Activated CD8-positive, alpha-beta memory T cell treated with anti-CD3 and anti-CD28 coated beads, Interleukin-2, amount 50 U/mL, for 24 hours (primary cell): ENCODE measurements at regions not wholly inside any gene's neighbourhood (a gene's known extent, or its start where the extent isn't known, plus 50 kb on each side); places are given as distances from the start of the nearest gene placed in this dataset.

Source experiments
- DNase-seq: peaks from one replicate; pipeline ENCODE4 v3.0.0-alpha.2; 2020; ENCODE audit errors: extremely low read depth

GRCh38 chr10:21172930-21173801 lies 276.1 kb upstream of the NEBL start:
- DNase-seq = no peak

GRCh38 chr10:21172542-21172929 lies 275.4 kb upstream of the NEBL start:
- no peak for DNase-seq

DNA sequence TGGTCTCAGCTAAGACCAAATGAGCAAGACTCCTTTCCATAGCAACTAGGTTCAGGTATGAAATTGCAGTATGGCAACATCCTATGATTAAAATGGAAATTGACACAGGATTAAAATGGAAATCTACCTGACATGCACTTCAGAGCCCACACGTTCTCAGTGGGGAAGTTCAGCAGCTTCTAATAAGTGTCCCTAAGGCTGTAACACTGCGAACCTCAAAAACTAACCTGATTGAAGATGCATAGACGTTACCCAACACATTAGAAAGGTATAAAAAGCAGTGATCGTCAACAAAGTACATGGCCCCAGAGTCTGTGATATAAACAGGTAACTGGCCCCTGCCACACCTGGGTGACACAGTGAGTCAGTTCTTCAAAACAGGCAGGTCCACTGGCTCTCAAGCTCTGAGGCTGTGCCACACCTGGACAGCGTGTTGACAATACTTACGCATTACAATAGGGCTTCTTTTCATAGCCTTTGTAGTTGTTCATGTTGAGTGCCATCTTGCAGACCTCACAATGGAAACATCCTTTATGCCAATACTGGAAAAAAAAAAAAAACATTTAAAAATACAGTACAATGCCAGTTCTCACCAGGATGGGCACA lies 274.9 kb upstream of the NEBL start:
- no peak for DNase-seq

GRCh38 chr10:21171197-21171935 lies 274.3 kb upstream of the NEBL start:
- DNase-seq = no peak

GRCh38 chr10:21170216-21170615 lies 273.1 kb upstream of the NEBL start:
- no peak for DNase-seq

GRCh38 chr10:21169271-21169670 lies 272.2 kb upstream of the NEBL start:
- DNase-seq = no peak

- DNase-seq = no peak
These were observed 270.3 kb upstream of the NEBL start for GRCh38 chr10:21167288-21168010.

DNA sequence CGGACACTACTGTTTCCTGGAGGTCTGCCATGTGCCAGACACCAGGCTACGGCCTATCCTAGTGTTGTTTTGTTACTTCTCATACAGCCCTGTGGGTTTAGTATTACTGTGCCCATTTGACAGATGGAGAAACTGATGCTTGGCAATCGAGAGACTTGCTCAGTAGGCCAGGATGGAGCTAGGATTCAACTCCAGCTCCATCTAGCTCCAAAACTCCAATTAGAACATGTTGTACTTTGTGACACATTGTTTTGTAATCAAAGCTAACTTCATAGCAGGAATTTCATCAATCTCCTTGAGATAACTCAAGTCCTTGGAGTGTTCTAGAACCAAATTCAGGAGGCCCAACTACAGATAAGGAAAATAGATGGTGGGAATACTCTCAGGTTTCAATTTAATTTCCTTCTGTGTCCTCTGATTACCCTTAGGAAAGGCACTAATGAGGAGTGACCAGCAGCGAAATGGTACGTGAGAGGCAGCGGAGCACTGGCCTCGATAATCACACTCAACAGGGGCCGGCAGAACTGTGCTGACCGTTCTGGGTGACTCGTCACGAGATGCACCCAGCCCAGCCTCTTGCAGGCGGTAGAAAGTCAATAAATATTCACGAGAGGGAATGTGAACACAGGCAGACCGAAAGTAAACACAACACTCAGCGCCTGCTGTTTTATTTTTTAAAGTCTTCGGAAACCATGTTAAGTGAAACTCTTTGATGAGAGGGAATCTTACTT lies 269.6 kb upstream of the NEBL start:
- DNase-seq = no peak

DNA sequence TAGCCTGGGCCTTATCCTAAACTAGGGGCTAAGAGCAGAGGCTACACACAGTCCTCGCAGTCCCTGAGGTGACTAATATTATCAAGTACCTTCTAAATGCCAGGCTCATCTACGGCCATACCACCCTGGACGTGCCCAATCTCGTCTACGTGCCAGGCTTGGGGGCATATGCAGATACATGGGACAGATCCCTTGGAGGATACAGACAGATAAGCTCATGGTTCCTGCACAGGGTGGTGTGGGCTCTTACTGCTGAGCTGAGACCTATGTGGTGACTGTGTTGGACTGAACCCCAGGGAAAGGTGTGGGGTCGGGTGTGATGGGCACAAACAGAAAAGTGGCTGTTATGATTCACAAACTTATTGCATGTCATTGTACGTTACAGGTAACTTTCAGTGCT lies 268.4 kb upstream of the NEBL start:
- no peak for DNase-seq

GRCh38 chr10:21164687-21165086 lies 267.6 kb upstream of the NEBL start:
- no peak for DNase-seq

DNA sequence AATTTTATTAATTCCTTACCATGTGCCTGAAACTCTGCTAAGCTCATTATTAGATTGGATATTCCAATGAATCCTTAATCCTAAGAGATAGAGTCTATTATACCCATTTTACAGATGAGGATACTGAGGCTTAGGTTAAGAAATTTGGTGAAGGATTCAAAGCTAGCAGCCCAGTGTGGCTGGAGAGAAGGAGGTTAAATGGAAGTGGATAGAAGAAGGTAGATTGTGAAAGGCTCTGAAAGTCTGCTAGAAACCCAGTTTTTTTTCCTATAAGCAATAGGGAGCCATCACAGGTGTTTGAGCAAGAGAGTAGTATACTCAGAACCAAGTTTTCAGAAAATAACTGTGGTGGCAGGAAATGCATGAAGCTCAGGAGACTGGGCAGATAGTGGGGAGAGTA lies 265.8 kb upstream of the NEBL start:
- DNase-seq = no peak

- no peak for DNase-seq
These were observed 264.5 kb upstream of the NEBL start for GRCh38 chr10:21161647-21162046.

- DNase-seq = no peak
These were observed 264.0 kb upstream of the NEBL start for GRCh38 chr10:21161090-21161625.

GRCh38 chr10:21160116-21160515 lies 263.0 kb upstream of the NEBL start:
- DNase-seq = no peak

DNA sequence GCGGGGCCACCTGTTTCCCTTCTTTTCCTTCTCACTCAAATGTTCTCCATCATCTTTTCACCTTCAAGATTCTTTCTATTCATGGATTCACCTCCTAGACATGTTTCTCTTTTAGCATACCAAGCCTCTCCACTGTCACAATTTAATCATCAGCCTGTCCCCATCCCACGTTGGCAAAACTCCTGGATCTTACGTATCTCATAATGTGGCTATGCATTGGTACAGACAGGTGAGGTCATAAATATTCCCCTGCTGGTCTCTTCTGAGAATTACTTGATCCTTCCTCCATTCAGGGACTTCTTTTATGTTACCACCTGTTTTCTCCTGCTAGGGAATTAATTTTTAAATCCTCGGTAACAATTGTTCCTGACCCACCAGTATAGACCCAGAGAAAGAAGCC lies 262.6 kb upstream of the NEBL start:
- DNase-seq = no peak

DNA sequence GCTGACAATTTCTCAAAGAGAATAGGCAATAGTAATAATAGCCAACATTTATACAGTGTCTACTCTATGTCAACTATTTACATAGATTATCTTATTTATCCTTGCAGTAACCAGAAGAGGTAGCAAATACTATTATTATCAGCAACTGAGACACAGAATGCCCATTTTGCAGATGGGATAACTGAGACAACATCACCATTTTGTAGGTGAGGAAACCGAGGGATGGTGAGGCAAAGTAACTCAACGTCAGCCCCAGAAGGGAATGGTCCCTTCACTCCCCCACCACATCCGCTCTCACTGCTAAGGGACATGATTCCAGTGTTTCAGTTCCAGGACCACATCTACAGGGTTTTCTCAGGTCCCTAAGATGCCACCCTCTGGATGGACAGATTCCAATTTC lies 261.2 kb upstream of the NEBL start:
- no peak for DNase-seq

DNA sequence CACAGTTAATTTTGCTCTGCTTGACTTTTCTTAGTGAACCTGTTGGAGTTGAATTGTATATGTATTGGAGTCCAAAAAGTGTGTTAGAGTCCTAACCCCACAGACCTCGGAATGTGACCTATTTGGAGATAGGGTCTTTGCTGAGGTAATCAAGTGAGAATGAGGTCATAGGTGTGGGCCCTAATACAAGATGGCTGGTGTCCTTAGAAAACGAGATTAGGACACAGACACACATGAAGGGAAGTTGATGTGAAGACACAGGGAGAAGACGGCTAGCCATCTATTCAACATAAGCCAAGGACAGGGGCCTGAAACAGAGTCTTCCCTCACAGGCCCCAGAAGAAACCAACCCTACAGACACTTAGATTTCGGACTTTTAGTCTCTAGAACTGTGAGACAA lies 260.6 kb upstream of the NEBL start:
- no peak for DNase-seq

GRCh38 chr10:21150166-21150565 lies 253.1 kb upstream of the NEBL start:
- DNase-seq = no peak

- DNase-seq = no peak
These were observed 249.3 kb upstream of the NEBL start for GRCh38 chr10:21146436-21146789.

DNA sequence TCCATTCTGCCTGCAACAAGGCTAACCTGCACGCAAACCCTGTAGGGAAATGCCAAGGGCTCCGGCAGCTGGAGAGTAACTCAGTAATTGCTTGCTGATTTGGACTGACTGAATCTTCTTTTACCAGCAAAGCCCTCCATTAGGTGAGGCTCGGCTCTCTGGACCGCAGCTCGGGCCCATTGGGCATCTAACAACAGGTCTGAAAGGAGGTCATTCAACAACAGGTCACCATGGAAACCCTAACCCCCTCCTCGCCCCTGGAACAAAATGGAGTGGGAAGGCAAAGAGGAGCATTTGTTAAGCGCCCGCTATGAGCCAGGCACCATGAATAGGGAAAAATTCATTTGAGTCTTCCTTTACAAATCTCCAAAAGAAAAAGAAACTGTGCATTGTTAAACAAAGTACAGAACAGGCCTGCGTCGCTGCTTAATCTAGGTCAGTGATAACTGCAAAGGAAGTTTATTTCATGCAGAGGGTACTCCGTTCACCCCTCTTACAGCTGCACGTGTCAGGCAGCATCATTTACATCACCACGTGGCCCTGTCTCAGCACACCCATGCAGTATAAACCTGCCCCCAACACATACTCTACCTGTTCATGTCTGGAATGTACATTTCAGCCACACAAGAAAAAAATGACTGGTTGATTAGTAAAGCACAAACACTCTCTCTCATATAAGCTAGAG lies 248.8 kb upstream of the NEBL start:
- DNase-seq = no peak

- DNase-seq = no peak
These were observed 246.9 kb upstream of the NEBL start for GRCh38 chr10:21144047-21144446.
